SK-N-SH (cell line): ENCODE measurements at regions not wholly inside any gene's neighbourhood (a gene's known extent, or its start where the extent isn't known, plus 50 kb on each side); places are given as distances from the start of the nearest gene placed in this dataset.

Experiments used
- EP300 ChIP-seq, 2 experiments: IDR thresholded peaks; 2 replicates each; pipeline versions ENCODE4 v1.4.0 to v1.6.1; 2012; ENCODE audit warnings: borderline replicate concordance in 1 of 2, low read depth in 1 of 2, low read length in 1 of 2
- EZH2phosphoT487 ChIP-seq: fragments of 200-600 bp; sonication (generic); IDR thresholded peaks from 2 replicates; pipeline ENCODE4 v1.6.1; 2017; ENCODE audit warnings: low read depth, mixed run types, mild to moderate bottlenecking, antibody characterized with exemption, moderate library complexity, borderline replicate concordance
- FOXM1 ChIP-seq: IDR thresholded peaks from 2 replicates; pipeline ENCODE4 v1.4.0; 2012; ENCODE audit warnings: low read depth, mild to moderate bottlenecking
- GABPA ChIP-seq: IDR thresholded peaks from 2 replicates; pipeline ENCODE4 v1.4.0; 2012; ENCODE audit warnings: low read depth, mild to moderate bottlenecking
- NRF1 ChIP-seq: IDR thresholded peaks from 2 replicates; pipeline ENCODE4 v1.6.1; 2012; ENCODE audit warnings: low read depth, mild to moderate bottlenecking, low read length
- POLR2AphosphoS5 ChIP-seq: IDR thresholded peaks from 2 replicates; pipeline ENCODE4 v1.6.1; 2012; ENCODE audit warnings: low read depth, low read length
- SIN3A ChIP-seq: IDR thresholded peaks from 2 replicates; pipeline ENCODE4 v1.6.1; 2012; ENCODE audit warnings: low read depth, mild to moderate bottlenecking, low read length, moderate library complexity, borderline replicate concordance
- SMC3 ChIP-seq: IDR thresholded peaks from 2 replicates; pipeline ENCODE4 v1.6.1; 2012; ENCODE audit warnings: low read depth, low read length, improper control_type of control experiment
- TF ChIP-seq, protein P1 (sequence below): IDR thresholded peaks from 2 replicates; pipeline ENCODE4 v1.4.0; 2012; ENCODE audit warnings: low read depth, borderline replicate concordance
- TF ChIP-seq, protein P2 (sequence below): IDR thresholded peaks from 2 replicates; pipeline ENCODE4 v1.6.1; 2012; ENCODE audit warnings: mild to moderate bottlenecking, low read depth, low read length, moderate library complexity
- TF ChIP-seq, protein P3 (sequence below): fragments of 200-600 bp; sonication (generic); IDR thresholded peaks from 2 replicates; pipeline ENCODE4 v1.6.1; 2017; ENCODE audit warnings: antibody characterized with exemption, mild to moderate bottlenecking, moderate library complexity
- TF ChIP-seq, protein P4 (sequence below): IDR thresholded peaks from 2 replicates; pipeline ENCODE4; 2012
- TF ChIP-seq, protein P5 (sequence below): IDR thresholded peaks from 2 replicates; pipeline ENCODE4 v1.4.0; 2012; ENCODE audit warnings: low read depth
- TF ChIP-seq, protein P6 (sequence below): fragments of 150-350 bp; IDR thresholded peaks from 2 replicates; pipeline ENCODE4 v1.6.1; 2017; ENCODE audit warnings: antibody characterized with exemption, low read length, low read depth, borderline replicate concordance

DNA sequence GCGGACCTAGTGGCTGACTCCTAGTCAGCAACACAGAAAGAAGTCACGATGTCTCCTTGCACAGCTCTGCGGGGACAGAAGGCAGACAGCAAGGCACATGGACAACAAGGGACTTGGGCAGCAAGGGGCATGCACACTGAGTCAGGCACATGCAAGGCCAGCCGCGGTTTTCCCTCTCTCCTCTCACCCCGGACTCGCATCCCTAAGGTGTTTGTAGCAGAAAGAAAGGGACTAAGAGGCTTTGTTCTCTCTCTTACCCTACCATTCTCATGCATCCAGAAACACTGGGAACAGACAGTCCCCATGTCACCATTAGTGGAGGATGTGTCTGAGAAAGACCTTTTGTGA lies 193.3 kb upstream of the PHF14 start:
- TF ChIP-seq, protein P1, sequence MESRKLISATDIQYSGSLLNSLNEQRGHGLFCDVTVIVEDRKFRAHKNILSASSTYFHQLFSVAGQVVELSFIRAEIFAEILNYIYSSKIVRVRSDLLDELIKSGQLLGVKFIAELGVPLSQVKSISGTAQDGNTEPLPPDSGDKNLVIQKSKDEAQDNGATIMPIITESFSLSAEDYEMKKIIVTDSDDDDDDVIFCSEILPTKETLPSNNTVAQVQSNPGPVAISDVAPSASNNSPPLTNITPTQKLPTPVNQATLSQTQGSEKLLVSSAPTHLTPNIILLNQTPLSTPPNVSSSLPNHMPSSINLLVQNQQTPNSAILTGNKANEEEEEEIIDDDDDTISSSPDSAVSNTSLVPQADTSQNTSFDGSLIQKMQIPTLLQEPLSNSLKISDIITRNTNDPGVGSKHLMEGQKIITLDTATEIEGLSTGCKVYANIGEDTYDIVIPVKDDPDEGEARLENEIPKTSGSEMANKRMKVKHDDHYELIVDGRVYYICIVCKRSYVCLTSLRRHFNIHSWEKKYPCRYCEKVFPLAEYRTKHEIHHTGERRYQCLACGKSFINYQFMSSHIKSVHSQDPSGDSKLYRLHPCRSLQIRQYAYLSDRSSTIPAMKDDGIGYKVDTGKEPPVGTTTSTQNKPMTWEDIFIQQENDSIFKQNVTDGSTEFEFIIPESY, result no peak
- TF ChIP-seq EP300 (IDR thresholded peaks at IDR 0.05; ENCODE audit: borderline replicate concordance in 1 of 2, low read depth in 1 of 2, low read length in 1 of 2) (no peak), GABPA (no peak), NRF1 (no peak), FOXM1 (no peak), POLR2AphosphoS5 (no peak), SMC3 (no peak), SIN3A (no peak), EZH2phosphoT487 (no peak)
- TF ChIP-seq, protein P2, sequence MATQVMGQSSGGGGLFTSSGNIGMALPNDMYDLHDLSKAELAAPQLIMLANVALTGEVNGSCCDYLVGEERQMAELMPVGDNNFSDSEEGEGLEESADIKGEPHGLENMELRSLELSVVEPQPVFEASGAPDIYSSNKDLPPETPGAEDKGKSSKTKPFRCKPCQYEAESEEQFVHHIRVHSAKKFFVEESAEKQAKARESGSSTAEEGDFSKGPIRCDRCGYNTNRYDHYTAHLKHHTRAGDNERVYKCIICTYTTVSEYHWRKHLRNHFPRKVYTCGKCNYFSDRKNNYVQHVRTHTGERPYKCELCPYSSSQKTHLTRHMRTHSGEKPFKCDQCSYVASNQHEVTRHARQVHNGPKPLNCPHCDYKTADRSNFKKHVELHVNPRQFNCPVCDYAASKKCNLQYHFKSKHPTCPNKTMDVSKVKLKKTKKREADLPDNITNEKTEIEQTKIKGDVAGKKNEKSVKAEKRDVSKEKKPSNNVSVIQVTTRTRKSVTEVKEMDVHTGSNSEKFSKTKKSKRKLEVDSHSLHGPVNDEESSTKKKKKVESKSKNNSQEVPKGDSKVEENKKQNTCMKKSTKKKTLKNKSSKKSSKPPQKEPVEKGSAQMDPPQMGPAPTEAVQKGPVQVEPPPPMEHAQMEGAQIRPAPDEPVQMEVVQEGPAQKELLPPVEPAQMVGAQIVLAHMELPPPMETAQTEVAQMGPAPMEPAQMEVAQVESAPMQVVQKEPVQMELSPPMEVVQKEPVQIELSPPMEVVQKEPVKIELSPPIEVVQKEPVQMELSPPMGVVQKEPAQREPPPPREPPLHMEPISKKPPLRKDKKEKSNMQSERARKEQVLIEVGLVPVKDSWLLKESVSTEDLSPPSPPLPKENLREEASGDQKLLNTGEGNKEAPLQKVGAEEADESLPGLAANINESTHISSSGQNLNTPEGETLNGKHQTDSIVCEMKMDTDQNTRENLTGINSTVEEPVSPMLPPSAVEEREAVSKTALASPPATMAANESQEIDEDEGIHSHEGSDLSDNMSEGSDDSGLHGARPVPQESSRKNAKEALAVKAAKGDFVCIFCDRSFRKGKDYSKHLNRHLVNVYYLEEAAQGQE, result no peak
- TF ChIP-seq, protein P3, sequence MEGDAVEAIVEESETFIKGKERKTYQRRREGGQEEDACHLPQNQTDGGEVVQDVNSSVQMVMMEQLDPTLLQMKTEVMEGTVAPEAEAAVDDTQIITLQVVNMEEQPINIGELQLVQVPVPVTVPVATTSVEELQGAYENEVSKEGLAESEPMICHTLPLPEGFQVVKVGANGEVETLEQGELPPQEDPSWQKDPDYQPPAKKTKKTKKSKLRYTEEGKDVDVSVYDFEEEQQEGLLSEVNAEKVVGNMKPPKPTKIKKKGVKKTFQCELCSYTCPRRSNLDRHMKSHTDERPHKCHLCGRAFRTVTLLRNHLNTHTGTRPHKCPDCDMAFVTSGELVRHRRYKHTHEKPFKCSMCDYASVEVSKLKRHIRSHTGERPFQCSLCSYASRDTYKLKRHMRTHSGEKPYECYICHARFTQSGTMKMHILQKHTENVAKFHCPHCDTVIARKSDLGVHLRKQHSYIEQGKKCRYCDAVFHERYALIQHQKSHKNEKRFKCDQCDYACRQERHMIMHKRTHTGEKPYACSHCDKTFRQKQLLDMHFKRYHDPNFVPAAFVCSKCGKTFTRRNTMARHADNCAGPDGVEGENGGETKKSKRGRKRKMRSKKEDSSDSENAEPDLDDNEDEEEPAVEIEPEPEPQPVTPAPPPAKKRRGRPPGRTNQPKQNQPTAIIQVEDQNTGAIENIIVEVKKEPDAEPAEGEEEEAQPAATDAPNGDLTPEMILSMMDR, result no peak
- TF ChIP-seq, protein P4, sequence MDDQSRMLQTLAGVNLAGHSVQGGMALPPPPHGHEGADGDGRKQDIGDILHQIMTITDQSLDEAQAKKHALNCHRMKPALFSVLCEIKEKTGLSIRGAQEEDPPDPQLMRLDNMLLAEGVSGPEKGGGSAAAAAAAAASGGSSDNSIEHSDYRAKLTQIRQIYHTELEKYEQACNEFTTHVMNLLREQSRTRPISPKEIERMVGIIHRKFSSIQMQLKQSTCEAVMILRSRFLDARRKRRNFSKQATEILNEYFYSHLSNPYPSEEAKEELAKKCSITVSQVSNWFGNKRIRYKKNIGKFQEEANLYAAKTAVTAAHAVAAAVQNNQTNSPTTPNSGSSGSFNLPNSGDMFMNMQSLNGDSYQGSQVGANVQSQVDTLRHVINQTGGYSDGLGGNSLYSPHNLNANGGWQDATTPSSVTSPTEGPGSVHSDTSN, result no peak
- TF ChIP-seq, protein P5, sequence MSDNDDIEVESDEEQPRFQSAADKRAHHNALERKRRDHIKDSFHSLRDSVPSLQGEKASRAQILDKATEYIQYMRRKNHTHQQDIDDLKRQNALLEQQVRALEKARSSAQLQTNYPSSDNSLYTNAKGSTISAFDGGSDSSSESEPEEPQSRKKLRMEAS, result no peak
- TF ChIP-seq, protein P6, sequence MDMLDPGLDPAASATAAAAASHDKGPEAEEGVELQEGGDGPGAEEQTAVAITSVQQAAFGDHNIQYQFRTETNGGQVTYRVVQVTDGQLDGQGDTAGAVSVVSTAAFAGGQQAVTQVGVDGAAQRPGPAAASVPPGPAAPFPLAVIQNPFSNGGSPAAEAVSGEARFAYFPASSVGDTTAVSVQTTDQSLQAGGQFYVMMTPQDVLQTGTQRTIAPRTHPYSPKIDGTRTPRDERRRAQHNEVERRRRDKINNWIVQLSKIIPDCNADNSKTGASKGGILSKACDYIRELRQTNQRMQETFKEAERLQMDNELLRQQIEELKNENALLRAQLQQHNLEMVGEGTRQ, result no peak
